ENCODE measurements at regions not wholly inside any gene's neighbourhood (a gene's known extent, or its start where the extent isn't known, plus 50 kb on each side); places are given as distances from the start of the nearest gene placed in this dataset.

GRCh38 chr16:86649875-86650274, 71.5 kb downstream of the FOXL1 start:
- no peaks in the 10 kb centered on the region for H3K4me1 ChIP-seq (ENCODE audit: insufficient read depth, low read length, poor library complexity, severe bottlenecking)
- ChIA-PET CTCF (no interaction called here), POLR2A (ENCODE audit: low non-redundant PET) (no interaction called here)
- H3K9me3 ChIP-seq (ENCODE audit: low read depth, low read length, poor library complexity, severe bottlenecking) = peaks cover 4% of the 10 kb centered on the region
- intact Hi-C loops (cut with micrococcal nuclease; ENCODE audit: unreplicated experiment) = no loop called here
- no peaks in the 10 kb centered on the region for H3K36me3 ChIP-seq (ENCODE audit: insufficient read depth, low read length, poor library complexity, severe bottlenecking)
- H3K27ac ChIP-seq (ENCODE audit: low read depth, low read length, poor library complexity, severe bottlenecking) = no peak overlapping the region
- TF ChIP-seq CTCF (conservative IDR thresholded peaks at IDR 0.05; ENCODE audit: low read depth, low read length) (no peak), EZH2 (IDR thresholded peaks at IDR 0.05; ENCODE audit: borderline replicate concordance, low read depth, low read length, poor library complexity, severe bottlenecking) (no peak)
- no peak overlapping the region for H3K4me3 ChIP-seq (ENCODE audit: low read depth, low read length, poor library complexity, severe bottlenecking)
- BruUV-seq (replicated peaks) = no TSS peak
- DNase-seq (ENCODE audit: low spot score) = no peak
- H3K27me3 ChIP-seq (replicated peaks; ENCODE audit: insufficient read depth, low read depth, low read length, poor library complexity) = peaks cover 5% of the 10 kb centered on the region

- CTCF ChIA-PET = no interaction called here
- TF ChIP-seq CTCF (conservative IDR thresholded peaks at IDR 0.05; ENCODE audit: low read depth, low read length) = no peak
- no peak for TF ChIP-seq EZH2 (IDR thresholded peaks at IDR 0.05; ENCODE audit: borderline replicate concordance, low read depth, low read length, poor library complexity, severe bottlenecking)
- no peak for DNase-seq (ENCODE audit: low spot score)
- Histone ChIP-seq H3K4me3 (ENCODE audit: low read depth, low read length, poor library complexity, severe bottlenecking) (no peak overlapping the region), H3K36me3 (ENCODE audit: insufficient read depth, low read length, poor library complexity, severe bottlenecking) (no peaks in the 10 kb centered on the region), H3K27me3 (replicated peaks; ENCODE audit: insufficient read depth, low read depth, low read length, poor library complexity) (peaks cover 5% of the 10 kb centered on the region), H3K27ac (ENCODE audit: low read depth, low read length, poor library complexity, severe bottlenecking) (no peak overlapping the region), H3K9me3 (ENCODE audit: low read depth, low read length, poor library complexity, severe bottlenecking) (peaks cover 4% of the 10 kb centered on the region), H3K4me1 (ENCODE audit: insufficient read depth, low read length, poor library complexity, severe bottlenecking) (no peaks in the 10 kb centered on the region)
- BruUV-seq (replicated peaks) = no TSS peak
- intact Hi-C loops (cut with micrococcal nuclease; ENCODE audit: unreplicated experiment) = no loop called here
- POLR2A ChIA-PET (ENCODE audit: low non-redundant PET) = no interaction called here
These were observed 72.8 kb downstream of the FOXL1 start for GRCh38 chr16:86651013-86651627.

GRCh38 chr16:86651823-86652222, 73.5 kb downstream of the FOXL1 start:
- no TSS peak for BruUV-seq (replicated peaks)
- H3K9me3 ChIP-seq (ENCODE audit: low read depth, low read length, poor library complexity, severe bottlenecking) = peaks cover 4% of the 10 kb centered on the region
- no peaks in the 10 kb centered on the region for H3K4me1 ChIP-seq (ENCODE audit: insufficient read depth, low read length, poor library complexity, severe bottlenecking)
- intact Hi-C loops (cut with micrococcal nuclease; ENCODE audit: unreplicated experiment) = no loop called here
- H3K4me3 ChIP-seq (ENCODE audit: low read depth, low read length, poor library complexity, severe bottlenecking) = no peak overlapping the region
- ChIA-PET CTCF (no interaction called here), POLR2A (ENCODE audit: low non-redundant PET) (no interaction called here)
- H3K27me3 ChIP-seq (replicated peaks; ENCODE audit: insufficient read depth, low read depth, low read length, poor library complexity) = peaks cover 5% of the 10 kb centered on the region
- DNase-seq (ENCODE audit: low spot score) = no peak
- H3K27ac ChIP-seq (ENCODE audit: low read depth, low read length, poor library complexity, severe bottlenecking) = no peak overlapping the region
- H3K36me3 ChIP-seq (ENCODE audit: insufficient read depth, low read length, poor library complexity, severe bottlenecking) = no peaks in the 10 kb centered on the region
- TF ChIP-seq EZH2 (IDR thresholded peaks at IDR 0.05; ENCODE audit: borderline replicate concordance, low read depth, low read length, poor library complexity, severe bottlenecking) (no peak), CTCF (conservative IDR thresholded peaks at IDR 0.05; ENCODE audit: low read depth, low read length) (no peak)
